ENCODE measurements at regions not wholly inside any gene's neighbourhood (a gene's known extent, or its start where the extent isn't known, plus 50 kb on each side); places are given as distances from the start of the nearest gene placed in this dataset.

DNA sequence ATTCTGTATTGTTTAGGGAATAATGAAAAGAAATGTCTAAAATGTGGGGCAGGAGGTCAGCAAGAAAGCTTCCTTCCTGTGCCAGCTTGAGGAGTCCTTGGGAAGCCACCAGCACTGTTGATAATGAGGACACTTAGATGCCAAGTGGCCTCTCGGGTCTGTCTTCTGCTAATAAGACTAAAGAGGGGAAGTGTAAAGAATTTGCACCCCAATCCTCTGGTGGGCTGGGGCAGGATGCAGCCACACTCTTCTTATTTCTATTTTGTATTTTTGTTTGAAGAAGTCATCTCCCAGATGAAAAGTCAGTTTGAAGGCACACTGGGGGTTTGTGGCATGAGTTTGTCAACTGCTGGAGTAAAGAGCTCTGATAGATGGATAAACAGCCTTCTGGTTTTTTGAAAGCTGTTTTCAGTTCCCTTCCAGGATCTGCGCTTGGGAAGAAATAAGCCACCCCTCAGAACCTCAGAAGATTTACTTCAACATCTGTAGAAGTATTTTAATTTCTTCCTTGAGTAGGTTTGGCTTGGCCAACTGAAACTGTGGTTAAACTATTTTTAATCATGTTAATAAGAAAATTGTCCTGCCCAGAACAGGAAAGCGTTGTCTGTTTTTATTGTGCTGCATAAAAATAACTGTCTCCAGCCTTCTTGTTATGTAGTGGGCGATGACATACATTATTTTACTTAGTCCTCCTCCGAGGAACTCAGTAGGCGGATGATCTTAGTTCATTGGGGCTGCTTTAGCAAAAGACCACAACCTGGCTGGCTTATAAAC, 128.8 kb upstream of the GPR26 start:
- H3K27ac ChIP-seq (ENCODE audit: low read depth, low read length, severe bottlenecking) = no peak overlapping the region
- peaks cover 10% of the 10 kb centered on the region for H3K4me1 ChIP-seq (ENCODE audit: control insufficient read depth, insufficient read depth, low read length, poor library complexity, severe bottlenecking)
- H3K36me3 ChIP-seq (ENCODE audit: control insufficient read depth, insufficient read depth, low read length) = no peaks in the 10 kb centered on the region
- H3K9me3 ChIP-seq (ENCODE audit: control insufficient read depth, low read length) = no peaks in the 10 kb centered on the region
- H3K4me3 ChIP-seq (ENCODE audit: extremely low read depth, insufficient read depth, low read length, poor library complexity, severe bottlenecking) = no peak overlapping the region
- WGBS, 2 experiments (ENCODE audit: insufficient coverage in 2 of 2) = 92 to 100% methylated on average over 4 of the region's 6 CpGs

DNA sequence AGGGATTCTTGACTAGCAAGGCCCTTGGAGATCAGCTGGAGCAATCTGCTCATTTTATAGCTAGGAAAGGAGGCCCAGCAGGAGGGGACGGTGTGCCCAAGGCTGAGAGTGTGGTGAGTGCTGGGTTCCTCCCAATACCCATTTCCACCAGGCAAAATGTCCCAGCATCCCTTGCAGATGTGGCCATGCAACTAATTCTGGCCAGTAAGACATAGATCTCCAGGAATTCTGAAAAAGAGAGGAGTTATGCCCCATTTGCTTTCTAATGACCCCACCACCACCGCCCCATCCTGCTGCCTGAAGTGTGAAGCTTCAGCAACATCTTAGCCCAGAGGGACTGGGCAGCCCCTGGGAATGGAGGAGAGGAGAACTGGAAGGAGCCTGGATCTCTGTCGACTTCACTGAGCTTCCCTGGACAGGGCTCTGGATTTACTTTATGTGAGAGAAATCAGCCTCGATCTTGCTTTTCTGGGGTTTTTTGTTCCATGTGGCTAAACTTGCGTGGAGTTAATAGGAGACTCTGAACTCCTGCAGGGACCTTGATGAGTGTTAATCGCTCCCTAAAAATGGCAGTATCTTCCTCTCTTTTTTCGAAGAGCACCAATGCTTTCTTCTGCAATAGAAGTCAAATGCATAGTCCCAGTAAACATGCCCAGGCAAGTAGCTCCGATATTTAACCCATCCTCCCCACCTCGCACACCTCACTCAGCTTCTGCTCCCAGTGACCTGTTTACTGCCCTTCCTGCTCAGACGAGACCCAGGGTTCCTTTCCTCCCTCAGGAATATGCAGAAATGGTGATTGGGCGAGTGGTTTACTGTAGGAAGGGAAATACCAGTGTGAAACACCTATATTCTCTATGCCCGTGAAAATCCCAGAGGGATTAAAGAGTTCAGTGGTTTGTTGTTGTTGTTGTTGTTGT, 127.5 kb upstream of the GPR26 start:
- Histone ChIP-seq H3K4me3 (ENCODE audit: extremely low read depth, insufficient read depth, low read length, poor library complexity, severe bottlenecking) (no peak overlapping the region), H3K36me3 (ENCODE audit: control insufficient read depth, insufficient read depth, low read length) (no peaks in the 10 kb centered on the region), H3K4me1 (ENCODE audit: control insufficient read depth, insufficient read depth, low read length, poor library complexity, severe bottlenecking) (peaks cover 10% of the 10 kb centered on the region), H3K9me3 (ENCODE audit: control insufficient read depth, low read length) (no peaks in the 10 kb centered on the region), H3K27ac (ENCODE audit: low read depth, low read length, severe bottlenecking) (no peak overlapping the region)
- WGBS, 2 experiments (ENCODE audit: insufficient coverage in 2 of 2) = 69 to 80% methylated on average over 4 to 6 of the region's 12 CpGs

- WGBS, 2 experiments (ENCODE audit: insufficient coverage in 2 of 2) = 71% methylated on average over 2 of the region's 3 CpGs; no CpG with 5 or more reads in 1 of the 2 experiments
- peaks cover 3% of the 10 kb centered on the region for H3K4me1 ChIP-seq (ENCODE audit: control insufficient read depth, insufficient read depth, low read length, poor library complexity, severe bottlenecking)
- H3K9me3 ChIP-seq (ENCODE audit: control insufficient read depth, low read length) = no peaks in the 10 kb centered on the region
- H3K36me3 ChIP-seq (ENCODE audit: control insufficient read depth, insufficient read depth, low read length) = no peaks in the 10 kb centered on the region
- H3K27ac ChIP-seq (ENCODE audit: low read depth, low read length, severe bottlenecking) = no peak overlapping the region
- H3K4me3 ChIP-seq (ENCODE audit: extremely low read depth, insufficient read depth, low read length, poor library complexity, severe bottlenecking) = no peak overlapping the region
Measured at GRCh38 chr10:123544986-123545385, 121.2 kb upstream of the GPR26 start.

DNA sequence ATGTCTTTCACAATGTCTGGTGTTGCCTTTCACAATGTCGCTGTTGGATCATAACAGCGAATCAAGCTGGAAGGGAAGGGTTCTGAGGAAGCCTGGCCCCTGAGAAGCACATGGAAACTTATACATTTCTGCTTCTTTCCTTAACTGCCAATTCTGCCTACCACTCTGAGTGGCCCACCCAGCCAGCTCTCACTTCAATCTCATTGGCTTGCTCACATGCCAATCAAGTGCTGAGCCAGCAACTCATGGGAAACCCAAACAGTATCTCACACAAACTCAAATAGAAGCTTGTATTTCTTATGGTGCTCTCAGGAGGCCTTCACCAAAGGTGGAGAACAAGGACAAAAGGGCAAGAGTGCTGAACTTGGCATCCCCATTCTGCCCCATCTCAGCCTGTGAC, 117.4 kb upstream of the GPR26 start:
- WGBS, 2 experiments (ENCODE audit: insufficient coverage in 2 of 2) = 79 to 94% methylated on average over 2 of the region's 2 CpGs

GRCh38 chr10:123549761-123550454, 116.2 kb upstream of the GPR26 start:
- Histone ChIP-seq H3K4me3 (ENCODE audit: extremely low read depth, insufficient read depth, low read length, poor library complexity, severe bottlenecking) (no peak overlapping the region), H3K36me3 (ENCODE audit: control insufficient read depth, insufficient read depth, low read length) (no peaks in the 10 kb centered on the region), H3K27ac (ENCODE audit: low read depth, low read length, severe bottlenecking) (no peak overlapping the region), H3K4me1 (ENCODE audit: control insufficient read depth, insufficient read depth, low read length, poor library complexity, severe bottlenecking) (peaks cover 3% of the 10 kb centered on the region), H3K9me3 (ENCODE audit: control insufficient read depth, low read length) (no peaks in the 10 kb centered on the region)
- 91 to 98% methylated on average over 4 to 5 of the region's 7 CpGs for WGBS, 2 experiments (ENCODE audit: insufficient coverage in 2 of 2)

More for the DNA sequence above, 117.4 kb upstream of the GPR26 start:
- H3K9me3 ChIP-seq (ENCODE audit: control insufficient read depth, low read length) = no peaks in the 10 kb centered on the region
- H3K4me3 ChIP-seq (ENCODE audit: extremely low read depth, insufficient read depth, low read length, poor library complexity, severe bottlenecking) = no peak overlapping the region
- H3K4me1 ChIP-seq (ENCODE audit: control insufficient read depth, insufficient read depth, low read length, poor library complexity, severe bottlenecking) = peaks cover 3% of the 10 kb centered on the region
- no peak overlapping the region for H3K27ac ChIP-seq (ENCODE audit: low read depth, low read length, severe bottlenecking)
- no peaks in the 10 kb centered on the region for H3K36me3 ChIP-seq (ENCODE audit: control insufficient read depth, insufficient read depth, low read length)

- no peaks in the 10 kb centered on the region for H3K36me3 ChIP-seq (ENCODE audit: control insufficient read depth, insufficient read depth, low read length)
- H3K9me3 ChIP-seq (ENCODE audit: control insufficient read depth, low read length) = no peaks in the 10 kb centered on the region
- no peak overlapping the region for H3K4me3 ChIP-seq (ENCODE audit: extremely low read depth, insufficient read depth, low read length, poor library complexity, severe bottlenecking)
- WGBS, 2 experiments (ENCODE audit: insufficient coverage in 2 of 2) = 55 to 75% methylated on average over 7 to 9 of the region's 9 CpGs
- peaks cover 3% of the 10 kb centered on the region for H3K4me1 ChIP-seq (ENCODE audit: control insufficient read depth, insufficient read depth, low read length, poor library complexity, severe bottlenecking)
- no peak overlapping the region for H3K27ac ChIP-seq (ENCODE audit: low read depth, low read length, severe bottlenecking)
Measured at GRCh38 chr10:123550675-123551096, 115.5 kb upstream of the GPR26 start.

DNA sequence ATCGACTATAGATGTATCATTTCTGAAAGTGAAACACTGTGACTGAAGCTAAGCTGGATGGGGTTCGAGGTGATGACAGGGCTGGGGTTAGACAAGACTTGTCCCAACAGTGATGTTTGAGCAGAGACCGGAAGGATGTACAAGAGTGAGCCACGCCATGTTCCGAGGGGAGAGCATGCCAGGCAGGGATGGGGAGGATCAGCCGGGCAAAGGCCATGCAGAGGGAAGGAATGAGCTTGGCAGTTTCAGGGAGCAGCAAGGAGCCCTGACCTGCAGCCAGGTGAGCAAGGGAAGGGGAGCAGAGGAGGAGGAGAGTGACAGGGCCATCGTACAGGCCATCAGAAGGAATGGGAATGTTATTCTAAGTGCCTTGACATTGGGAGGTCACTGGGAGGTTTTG, 114.9 kb upstream of the GPR26 start:
- Histone ChIP-seq H3K4me3 (ENCODE audit: extremely low read depth, insufficient read depth, low read length, poor library complexity, severe bottlenecking) (no peak overlapping the region), H3K9me3 (ENCODE audit: control insufficient read depth, low read length) (no peaks in the 10 kb centered on the region), H3K4me1 (ENCODE audit: control insufficient read depth, insufficient read depth, low read length, poor library complexity, severe bottlenecking) (peaks cover 3% of the 10 kb centered on the region), H3K27ac (ENCODE audit: low read depth, low read length, severe bottlenecking) (no peak overlapping the region), H3K36me3 (ENCODE audit: control insufficient read depth, insufficient read depth, low read length) (no peaks in the 10 kb centered on the region)
- 88 to 92% methylated on average over 7 of the region's 7 CpGs for WGBS, 2 experiments (ENCODE audit: insufficient coverage in 2 of 2)

- no peak overlapping the region for H3K27ac ChIP-seq (ENCODE audit: low read depth, low read length, severe bottlenecking)
- WGBS, 2 experiments (ENCODE audit: insufficient coverage in 2 of 2) = 87 to 97% methylated on average over 8 to 9 of the region's 11 CpGs
- no peaks in the 10 kb centered on the region for H3K36me3 ChIP-seq (ENCODE audit: control insufficient read depth, insufficient read depth, low read length)
- no peak overlapping the region for H3K4me3 ChIP-seq (ENCODE audit: extremely low read depth, insufficient read depth, low read length, poor library complexity, severe bottlenecking)
- H3K9me3 ChIP-seq (ENCODE audit: control insufficient read depth, low read length) = no peaks in the 10 kb centered on the region
- H3K4me1 ChIP-seq (ENCODE audit: control insufficient read depth, insufficient read depth, low read length, poor library complexity, severe bottlenecking) = no peaks in the 10 kb centered on the region
Measured at GRCh38 chr10:123552760-123553554, 113.2 kb upstream of the GPR26 start.

DNA sequence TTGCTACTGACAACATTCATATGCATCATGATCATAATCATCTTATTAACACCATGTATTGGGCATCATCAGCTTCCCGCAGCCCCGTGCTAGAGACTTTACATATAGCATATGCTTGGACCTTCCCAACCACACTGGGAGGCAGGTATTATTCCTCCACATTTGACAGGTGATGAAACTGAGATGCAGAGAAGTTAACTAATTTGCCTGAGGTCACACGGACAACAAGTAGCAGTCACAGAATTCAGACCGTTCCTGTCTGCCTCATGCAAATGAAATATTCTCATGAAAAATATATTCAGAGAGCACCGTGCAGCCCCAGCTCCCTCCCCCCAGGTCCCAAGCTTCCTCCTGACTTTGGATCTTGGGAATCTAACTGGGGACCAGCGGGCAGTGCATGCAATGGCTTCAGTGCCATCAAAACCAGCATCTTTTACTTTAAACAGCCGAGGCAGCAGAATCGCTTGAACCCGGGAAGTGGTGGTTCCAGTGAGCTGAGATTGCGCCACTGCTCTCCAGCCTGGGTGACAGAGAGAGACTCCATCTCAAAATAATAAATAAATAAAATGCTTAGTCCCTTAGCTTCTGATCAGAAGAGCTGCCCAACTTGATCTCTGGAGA, 112.2 kb upstream of the GPR26 start:
- no peaks in the 10 kb centered on the region for H3K4me1 ChIP-seq (ENCODE audit: control insufficient read depth, insufficient read depth, low read length, poor library complexity, severe bottlenecking)
- H3K4me3 ChIP-seq (ENCODE audit: extremely low read depth, insufficient read depth, low read length, poor library complexity, severe bottlenecking) = no peak overlapping the region
- no peaks in the 10 kb centered on the region for H3K9me3 ChIP-seq (ENCODE audit: control insufficient read depth, low read length)
- no peaks in the 10 kb centered on the region for H3K36me3 ChIP-seq (ENCODE audit: control insufficient read depth, insufficient read depth, low read length)
- WGBS, 2 experiments (ENCODE audit: insufficient coverage in 2 of 2) = 89 to 97% methylated on average over 7 to 9 of the region's 10 CpGs
- no peak overlapping the region for H3K27ac ChIP-seq (ENCODE audit: low read depth, low read length, severe bottlenecking)

All from mesodermal cell (in vitro differentiated cells).